Stimulated activated memory B cell treated with anti-CD40 and anti-IgM and Interleukin-4, amounts not matched to agents 10 μg/mL and 1 μg/mL and 100 μg/mL, for 72 hours (primary cell): ENCODE measurements at regions not wholly inside any gene's neighbourhood (a gene's known extent, or its start where the extent isn't known, plus 50 kb on each side); places are given as distances from the start of the nearest gene placed in this dataset.
"Not testable (repeated sequence)": the region's sequence is repeated elsewhere in the genome, so short reads cannot be mapped to it uniquely, and the experiment has no call there.

Experiments
- ATAC-seq: fragments of 150-1000 bp; cut with Tn5 transposase; 2 replicates; pipeline ENCODE4 v1.10.0; 2021
- H3K27ac Mint-ChIP-seq: one replicate; pipeline ENCODE4 v1.8.0; 2022; ENCODE audit warnings: mild to moderate bottlenecking, mixed read lengths
- H3K27me3 Mint-ChIP-seq: one replicate; pipeline ENCODE4 v1.8.0; 2022; ENCODE audit warnings: mixed read lengths
- H3K36me3 Mint-ChIP-seq: one replicate; pipeline ENCODE4 v1.8.0; 2022; ENCODE audit warnings: mixed read lengths
- H3K4me1 Mint-ChIP-seq: one replicate; pipeline ENCODE4 v1.8.0; 2022; ENCODE audit warnings: mixed read lengths
- H3K4me3 Mint-ChIP-seq: one replicate; pipeline ENCODE4 v1.8.0; 2022; ENCODE audit warnings: mild to moderate bottlenecking, moderate library complexity, mixed read lengths
- H3K9me3 Mint-ChIP-seq: one replicate; pipeline ENCODE4 v1.8.0; 2022; ENCODE audit warnings: mixed read lengths

- no peaks in the 10 kb centered on the region for H3K27me3 Mint-ChIP-seq
- H3K9me3 Mint-ChIP-seq: peaks cover 3% of the 10 kb centered on the region
- ATAC-seq: no peak
- no peaks in the 10 kb centered on the region for H3K36me3 Mint-ChIP-seq
- no peak overlapping the region for H3K27ac Mint-ChIP-seq
- no peak overlapping the region for H3K4me3 Mint-ChIP-seq
- H3K4me1 Mint-ChIP-seq: no peaks in the 10 kb centered on the region
These were observed 1046.5 kb downstream of the FAT4 start for GRCh38 chr4:126361287-126361686.

GRCh38 chr4:126364311-126364911 is 1049.7 kb downstream of the FAT4 start:
- no peak overlapping the region for H3K4me3 Mint-ChIP-seq
- H3K27ac Mint-ChIP-seq: no peak overlapping the region
- ATAC-seq: no peak
- peaks cover 3% of the 10 kb centered on the region for H3K9me3 Mint-ChIP-seq
- H3K27me3 Mint-ChIP-seq: no peaks in the 10 kb centered on the region
- H3K36me3 Mint-ChIP-seq: no peaks in the 10 kb centered on the region
- H3K4me1 Mint-ChIP-seq: no peaks in the 10 kb centered on the region

- no peaks in the 10 kb centered on the region for H3K36me3 Mint-ChIP-seq
- H3K27me3 Mint-ChIP-seq: no peaks in the 10 kb centered on the region
- no peak for ATAC-seq
- no peaks in the 10 kb centered on the region for H3K4me1 Mint-ChIP-seq
- peaks cover 3% of the 10 kb centered on the region for H3K9me3 Mint-ChIP-seq
- H3K27ac Mint-ChIP-seq: no peak overlapping the region
- H3K4me3 Mint-ChIP-seq: no peak overlapping the region
These were observed 1054.3 kb downstream of the FAT4 start for GRCh38 chr4:126369076-126369475.

- Mint-ChIP-seq H3K27ac (no peak overlapping the region), H3K27me3 (no peaks in the 10 kb centered on the region), H3K36me3 (no peaks in the 10 kb centered on the region), H3K4me1 (no peaks in the 10 kb centered on the region), H3K9me3 (no peaks in the 10 kb centered on the region), H3K4me3 (no peak overlapping the region)
- no peak for ATAC-seq
These were observed 1057.9 kb downstream of the FAT4 start for GRCh38 chr4:126372634-126373033.

GRCh38 chr4:126375462-126376054 is 1060.8 kb downstream of the FAT4 start:
- Mint-ChIP-seq H3K27me3 (no peaks in the 10 kb centered on the region), H3K4me3 (no peak overlapping the region), H3K36me3 (no peaks in the 10 kb centered on the region), H3K27ac (no peak overlapping the region), H3K4me1 (no peaks in the 10 kb centered on the region), H3K9me3 (no peaks in the 10 kb centered on the region)
- no peak for ATAC-seq

- Mint-ChIP-seq H3K4me1 (no peaks in the 10 kb centered on the region), H3K36me3 (no peaks in the 10 kb centered on the region), H3K27me3 (no peaks in the 10 kb centered on the region), H3K27ac (no peak overlapping the region), H3K4me3 (no peak overlapping the region), H3K9me3 (peaks cover 3% of the 10 kb centered on the region)
- no peak for ATAC-seq
These were observed 1071.2 kb downstream of the FAT4 start for GRCh38 chr4:126385954-126386353.

GRCh38 chr4:126386512-126386911 is 1071.8 kb downstream of the FAT4 start:
- Mint-ChIP-seq H3K4me3 (no peak overlapping the region), H3K36me3 (no peaks in the 10 kb centered on the region), H3K9me3 (peaks cover 3% of the 10 kb centered on the region), H3K27ac (no peak overlapping the region), H3K27me3 (no peaks in the 10 kb centered on the region), H3K4me1 (no peaks in the 10 kb centered on the region)
- no peak for ATAC-seq

GRCh38 chr4:126395664-126396063 is 1080.9 kb downstream of the FAT4 start:
- H3K9me3 Mint-ChIP-seq: no peaks in the 10 kb centered on the region
- H3K27me3 Mint-ChIP-seq: no peaks in the 10 kb centered on the region
- H3K4me3 Mint-ChIP-seq: no peak overlapping the region
- no peaks in the 10 kb centered on the region for H3K36me3 Mint-ChIP-seq
- H3K27ac Mint-ChIP-seq: no peak overlapping the region
- no peak for ATAC-seq
- no peaks in the 10 kb centered on the region for H3K4me1 Mint-ChIP-seq

- Mint-ChIP-seq H3K27ac (no peak overlapping the region), H3K9me3 (no peaks in the 10 kb centered on the region), H3K4me1 (no peaks in the 10 kb centered on the region), H3K36me3 (no peaks in the 10 kb centered on the region), H3K4me3 (no peak overlapping the region), H3K27me3 (no peaks in the 10 kb centered on the region)
- no peak for ATAC-seq
These were observed 1081.4 kb downstream of the FAT4 start for GRCh38 chr4:126396121-126396520.

- H3K27ac Mint-ChIP-seq: no peak overlapping the region
- no peaks in the 10 kb centered on the region for H3K27me3 Mint-ChIP-seq
- no peaks in the 10 kb centered on the region for H3K9me3 Mint-ChIP-seq
- no peak for ATAC-seq
- no peaks in the 10 kb centered on the region for H3K4me1 Mint-ChIP-seq
- H3K4me3 Mint-ChIP-seq: no peak overlapping the region
- H3K36me3 Mint-ChIP-seq: no peaks in the 10 kb centered on the region
These were observed 1081.9 kb downstream of the FAT4 start for GRCh38 chr4:126396703-126397102.

- Mint-ChIP-seq H3K4me1 (no peaks in the 10 kb centered on the region), H3K27ac (no peak overlapping the region), H3K27me3 (no peaks in the 10 kb centered on the region), H3K9me3 (peaks cover 3% of the 10 kb centered on the region), H3K4me3 (no peak overlapping the region), H3K36me3 (no peaks in the 10 kb centered on the region)
- ATAC-seq: no peak
These were observed 1089.8 kb downstream of the FAT4 start for GRCh38 chr4:126404549-126404948.

GRCh38 chr4:126405369-126405982 is 1090.7 kb downstream of the FAT4 start:
- H3K27ac Mint-ChIP-seq: no peak overlapping the region

GRCh38 chr4:126409746-126410145 is 1095.0 kb downstream of the FAT4 start:
- no peaks in the 10 kb centered on the region for H3K36me3 Mint-ChIP-seq
- H3K27me3 Mint-ChIP-seq: no peaks in the 10 kb centered on the region
- H3K4me3 Mint-ChIP-seq: no peak overlapping the region
- no peak for ATAC-seq
- H3K9me3 Mint-ChIP-seq: peaks cover 6% of the 10 kb centered on the region
- H3K27ac Mint-ChIP-seq: no peak overlapping the region
- H3K4me1 Mint-ChIP-seq: no peaks in the 10 kb centered on the region

More at GRCh38 chr4:126405369-126405982, 1090.7 kb downstream of the FAT4 start:
- no peaks in the 10 kb centered on the region for H3K36me3 Mint-ChIP-seq
- H3K9me3 Mint-ChIP-seq: peaks cover 3% of the 10 kb centered on the region
- no peak overlapping the region for H3K4me3 Mint-ChIP-seq
- H3K4me1 Mint-ChIP-seq: no peaks in the 10 kb centered on the region
- ATAC-seq: no peak
- no peaks in the 10 kb centered on the region for H3K27me3 Mint-ChIP-seq

- Mint-ChIP-seq H3K27me3 (no peaks in the 10 kb centered on the region), H3K4me1 (no peaks in the 10 kb centered on the region), H3K4me3 (no peak overlapping the region), H3K9me3 (peaks cover 6% of the 10 kb centered on the region), H3K36me3 (no peaks in the 10 kb centered on the region), H3K27ac (no peak overlapping the region)
- ATAC-seq: no peak
These were observed 1096.3 kb downstream of the FAT4 start for GRCh38 chr4:126411047-126411446.

GRCh38 chr4:126412310-126412709 is 1097.6 kb downstream of the FAT4 start:
- not testable (repeated sequence) for H3K36me3 Mint-ChIP-seq, H3K27me3 Mint-ChIP-seq, H3K27ac Mint-ChIP-seq, H3K9me3 Mint-ChIP-seq, H3K4me1 Mint-ChIP-seq, H3K4me3 Mint-ChIP-seq, ATAC-seq

GRCh38 chr4:126414741-126415140 is 1100.0 kb downstream of the FAT4 start:
- Mint-ChIP-seq H3K27me3 (no peaks in the 10 kb centered on the region), H3K36me3 (no peaks in the 10 kb centered on the region), H3K27ac (no peak overlapping the region), H3K9me3 (peaks cover 3% of the 10 kb centered on the region), H3K4me1 (no peaks in the 10 kb centered on the region), H3K4me3 (no peak overlapping the region)
- no peak for ATAC-seq
